OCI-LY7 (cell line): ENCODE measurements at regions not wholly inside any gene's neighbourhood (a gene's known extent, or its start where the extent isn't known, plus 50 kb on each side); places are given as distances from the start of the nearest gene placed in this dataset.

ENCODE experiments used
- BruUV-seq: library from RNA; stranded (reverse); fragments of 400-500 nt; replicated peaks from 2 replicates; lab custom pipeline; 2021; lab: Mats Ljungman, UMichigan
- CTCF ChIA-PET: fragments of 300-600 bp; sonication (Branson Sonifier 250); formaldehyde crosslinking; loops from one replicate; lab custom pipeline; 2022; ENCODE audit warnings: antibody characterized with exemption; ENCODE audit not compliant: unreplicated experiment; lab: Charles Lee
- POLR2A ChIA-PET: fragments of 300-600 bp; sonication (Branson Sonifier 250); formaldehyde crosslinking; loops from one replicate; lab custom pipeline; 2022; ENCODE audit warnings: antibody characterized with exemption; lab: Charles Lee
- DNase-seq: peaks from one replicate; pipeline ENCODE4 v3.0.0-alpha.2; 2015; ENCODE audit warnings: low spot score
- H2AFZ ChIP-seq: fragments of 200-600 bp; sonication (generic), shearing (Covaris generic); 2 replicates; pipeline ENCODE4 v1.6.1; 2014; ENCODE audit warnings: mild to moderate bottlenecking, antibody characterized with exemption, low read length, moderate library complexity
- H3K27ac ChIP-seq: fragments of 200-600 bp; sonication (generic); 2 replicates; pipeline ENCODE4 v1.5.1; 2014; ENCODE audit warnings: mixed run types, low read depth, mild to moderate bottlenecking, moderate library complexity, low read length, inconsistent platforms; ENCODE audit not compliant: poor library complexity, severe bottlenecking
- H3K36me3 ChIP-seq: fragments of 200-600 bp; sonication (generic); 2 replicates; pipeline ENCODE4 v1.6.1; 2014; ENCODE audit warnings: mild to moderate bottlenecking, antibody characterized with exemption, low read length, moderate library complexity, mixed read lengths; ENCODE audit not compliant: insufficient read depth
- H3K4me1 ChIP-seq: fragments of 200-600 bp; sonication (generic); 2 replicates; pipeline ENCODE4 v1.5.1; 2014; ENCODE audit warnings: mild to moderate bottlenecking, low read length; ENCODE audit not compliant: insufficient read depth, poor library complexity, severe bottlenecking
- H3K4me2 ChIP-seq: fragments of 200-600 bp; sonication (generic); 2 replicates; pipeline ENCODE4 v1.6.1; 2014; ENCODE audit warnings: mild to moderate bottlenecking, low read length
- H3K4me3 ChIP-seq: fragments of 200-600 bp; sonication (generic); 2 replicates; pipeline ENCODE4 v1.5.1; 2014; ENCODE audit warnings: mild to moderate bottlenecking, low read depth, low read length; ENCODE audit not compliant: poor library complexity, severe bottlenecking
- H3K79me2 ChIP-seq: fragments of 200-600 bp; sonication (generic); 2 replicates; pipeline ENCODE4 v1.6.1; 2016; ENCODE audit warnings: low read depth, mild to moderate bottlenecking, low read length, moderate library complexity, mixed read lengths; ENCODE audit not compliant: insufficient read depth
- H3K9me2 ChIP-seq: fragments of 200-600 bp; sonication (generic); 2 replicates; pipeline ENCODE4 v1.6.1; 2016; ENCODE audit warnings: mild to moderate bottlenecking, low read length, mixed read lengths; ENCODE audit not compliant: insufficient read depth
- H3K9me3 ChIP-seq: fragments of 200-600 bp; sonication (generic); 2 replicates; pipeline ENCODE4 v1.6.1; 2014; ENCODE audit warnings: mild to moderate bottlenecking, mixed run types, low read length, mixed read lengths
- H4K20me1 ChIP-seq: fragments of 200-600 bp; sonication (generic); 2 replicates; pipeline ENCODE4 v1.6.1; 2014; ENCODE audit warnings: mild to moderate bottlenecking, antibody characterized with exemption, low read length, moderate library complexity, mixed read lengths; ENCODE audit not compliant: insufficient read depth
- EZH2phosphoT487 ChIP-seq: fragments of 200-600 bp; sonication (generic); IDR thresholded peaks from 2 replicates; pipeline ENCODE4 v1.6.1; 2018; ENCODE audit warnings: low read depth, borderline replicate concordance, mild to moderate bottlenecking, mixed run types, antibody characterized with exemption, low read length, moderate library complexity, mixed read lengths
- intact Hi-C: fragments of 100-400 bp; cut with micrococcal nuclease; formaldehyde crosslinking; loops from one replicate; pipeline ENCODE4 v1.10.0; 2022; ENCODE audit not compliant: unreplicated experiment
- TF ChIP-seq, protein P1 (sequence below): fragments of 200-600 bp; sonication (generic); conservative IDR thresholded peaks from 2 replicates; pipeline ENCODE4 v1.5.1; 2014; ENCODE audit warnings: mild to moderate bottlenecking, antibody characterized with exemption, low read length, moderate library complexity, mixed read lengths

DNA sequence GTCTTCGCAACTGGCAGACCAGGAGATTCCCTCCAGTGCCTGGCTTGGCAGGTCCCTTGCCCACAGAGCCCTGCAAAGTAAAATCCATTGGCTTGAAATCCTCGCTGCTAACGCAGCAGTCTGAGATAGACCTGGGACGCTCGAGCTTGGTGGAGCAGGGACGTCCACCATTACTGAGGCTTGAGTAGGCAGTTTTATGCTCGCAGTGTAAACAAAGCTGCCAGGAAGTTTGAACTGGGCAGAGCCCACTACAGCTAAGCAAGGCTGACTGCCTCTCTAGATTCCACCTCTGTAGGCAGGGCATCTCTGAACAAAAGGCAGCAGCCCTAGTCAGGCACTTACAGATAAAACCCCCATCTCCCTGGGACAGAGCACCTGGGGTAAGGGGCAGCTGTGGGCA is 205.0 kb upstream of the MME start:
- Histone ChIP-seq H3K4me1 (no peaks in the 10 kb centered on the region), H4K20me1 (no peaks in the 10 kb centered on the region), H3K9me3 (no peaks in the 10 kb centered on the region), H3K36me3 (no peaks in the 10 kb centered on the region), H2AFZ (peak overlapping the region; percentile 57; the same call in 1 of the 2 replicates), H3K27ac (no peak overlapping the region), H3K4me3 (no peak overlapping the region), H3K4me2 (no peak overlapping the region), H3K79me2 (no peaks in the 10 kb centered on the region), H3K9me2 (no peaks in the 10 kb centered on the region)
- TF ChIP-seq, protein P1, sequence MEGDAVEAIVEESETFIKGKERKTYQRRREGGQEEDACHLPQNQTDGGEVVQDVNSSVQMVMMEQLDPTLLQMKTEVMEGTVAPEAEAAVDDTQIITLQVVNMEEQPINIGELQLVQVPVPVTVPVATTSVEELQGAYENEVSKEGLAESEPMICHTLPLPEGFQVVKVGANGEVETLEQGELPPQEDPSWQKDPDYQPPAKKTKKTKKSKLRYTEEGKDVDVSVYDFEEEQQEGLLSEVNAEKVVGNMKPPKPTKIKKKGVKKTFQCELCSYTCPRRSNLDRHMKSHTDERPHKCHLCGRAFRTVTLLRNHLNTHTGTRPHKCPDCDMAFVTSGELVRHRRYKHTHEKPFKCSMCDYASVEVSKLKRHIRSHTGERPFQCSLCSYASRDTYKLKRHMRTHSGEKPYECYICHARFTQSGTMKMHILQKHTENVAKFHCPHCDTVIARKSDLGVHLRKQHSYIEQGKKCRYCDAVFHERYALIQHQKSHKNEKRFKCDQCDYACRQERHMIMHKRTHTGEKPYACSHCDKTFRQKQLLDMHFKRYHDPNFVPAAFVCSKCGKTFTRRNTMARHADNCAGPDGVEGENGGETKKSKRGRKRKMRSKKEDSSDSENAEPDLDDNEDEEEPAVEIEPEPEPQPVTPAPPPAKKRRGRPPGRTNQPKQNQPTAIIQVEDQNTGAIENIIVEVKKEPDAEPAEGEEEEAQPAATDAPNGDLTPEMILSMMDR = no peak
- TF ChIP-seq EZH2phosphoT487 = no peak
- ChIA-PET POLR2A (interaction anchor here (1.2 kb wide), 1 partner anchor 13 kb away, joined by 3 read pairs; no protein-coding TSS in a partner anchor), CTCF (no interaction called here)
- intact Hi-C loops = no loop called here
- no peak for DNase-seq
- no TSS peak for BruUV-seq

DNA sequence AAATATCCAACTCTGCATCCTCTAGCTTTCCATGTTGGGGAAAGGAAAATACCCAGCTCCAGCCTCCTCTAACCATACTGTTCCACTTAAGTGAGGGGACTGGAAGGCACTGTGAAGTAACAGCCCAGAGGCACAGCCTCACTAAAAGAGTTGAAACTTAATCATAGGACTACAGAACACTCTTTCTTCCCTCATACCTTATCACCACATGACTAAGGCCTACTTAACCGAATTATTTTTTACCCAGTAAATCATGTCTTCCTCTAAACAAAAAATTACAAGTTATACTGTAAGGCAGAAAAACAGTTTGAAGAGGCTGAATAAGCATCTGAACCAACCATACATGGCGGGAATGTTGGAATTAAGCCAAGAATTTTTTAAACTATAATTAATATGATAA is 207.4 kb upstream of the MME start:
- no peak for DNase-seq
- no TSS peak for BruUV-seq
- intact Hi-C loops = no loop called here
- TF ChIP-seq, protein P1 = no peak
- no peak for TF ChIP-seq EZH2phosphoT487
- Histone ChIP-seq H3K4me1 (no peaks in the 10 kb centered on the region), H3K36me3 (no peaks in the 10 kb centered on the region; the same call in 1 of the 2 replicates), H3K9me3 (peaks cover 11% of the 10 kb centered on the region; the same call in 1 of the 2 replicates), H3K79me2 (no peaks in the 10 kb centered on the region), H2AFZ (no peak overlapping the region), H3K9me2 (no peaks in the 10 kb centered on the region), H3K4me3 (no peak overlapping the region), H3K4me2 (no peak overlapping the region), H4K20me1 (no peaks in the 10 kb centered on the region), H3K27ac (no peak overlapping the region)
- CTCF ChIA-PET = interaction anchor here (0.6 kb wide), 1 partner anchor 206 kb away, joined by 4 read pairs; no protein-coding TSS in a partner anchor
- POLR2A ChIA-PET = interaction anchor here (0.5 kb wide), 1 partner anchor 531 kb away, joined by 3 read pairs; no protein-coding TSS in a partner anchor

DNA sequence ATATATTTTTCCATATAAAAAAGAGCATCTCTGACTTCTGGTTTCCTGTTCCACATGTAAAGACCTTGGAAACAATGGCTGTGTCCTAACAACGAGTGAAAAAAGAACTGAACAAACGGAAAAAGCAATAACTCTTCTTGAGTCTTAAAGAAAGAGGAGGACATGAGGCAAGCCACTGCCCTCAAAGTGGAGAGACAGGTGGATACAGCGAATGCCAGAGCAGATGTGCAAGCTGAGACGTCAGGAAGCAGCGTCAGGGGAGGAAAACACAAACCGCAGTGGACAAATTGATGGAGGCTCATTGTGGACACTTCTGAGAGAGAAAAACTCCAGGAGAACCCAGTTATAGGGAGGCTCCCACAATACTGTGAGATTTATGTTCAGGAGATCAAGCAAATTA is 208.0 kb upstream of the MME start:
- H3K9me3 ChIP-seq = peaks cover 16% of the 10 kb centered on the region; the same call in 1 of the 2 replicates
- no TSS peak for BruUV-seq
- H2AFZ ChIP-seq = no peak overlapping the region
- TF ChIP-seq, protein P1 = no peak
- no peak for TF ChIP-seq EZH2phosphoT487
- no peak overlapping the region for H3K4me2 ChIP-seq
- H3K4me1 ChIP-seq = no peaks in the 10 kb centered on the region
- intact Hi-C loops = no loop called here
- H3K79me2 ChIP-seq = no peaks in the 10 kb centered on the region
- no peaks in the 10 kb centered on the region for H3K9me2 ChIP-seq
- H4K20me1 ChIP-seq = no peaks in the 10 kb centered on the region
- ChIA-PET POLR2A (interaction anchor here (0.5 kb wide), 1 partner anchor 531 kb away, joined by 3 read pairs; no protein-coding TSS in a partner anchor), CTCF (interaction anchor here (0.6 kb wide), 1 partner anchor 207 kb away, joined by 4 read pairs; no protein-coding TSS in a partner anchor)
- no peak overlapping the region for H3K4me3 ChIP-seq
- no peaks in the 10 kb centered on the region; the same call in 1 of the 2 replicates for H3K36me3 ChIP-seq
- H3K27ac ChIP-seq = no peak overlapping the region
- no peak for DNase-seq
